GM23248 (cell line): ENCODE measurements at regions not wholly inside any gene's neighbourhood (a gene's known extent, or its start where the extent isn't known, plus 50 kb on each side); places are given as distances from the start of the nearest gene placed in this dataset.

Source experiments
- DNase-seq: peaks from one replicate; pipeline ENCODE4 v3.0.0-alpha.2; 2015
- H2AFZ ChIP-seq: fragments of 200-600 bp; sonication (generic); 2 replicates; pipeline ENCODE4 v1.6.1; 2016; ENCODE audit warnings: antibody characterized with exemption
- H3F3A ChIP-seq: fragments of 200-600 bp; sonication (generic); 2 replicates; pipeline ENCODE4 v1.6.1; 2016; ENCODE audit warnings: mild to moderate bottlenecking, antibody characterized with exemption, mixed run types; ENCODE audit not compliant: insufficient read depth
- H3K27ac ChIP-seq: fragments of 200-600 bp; sonication (generic); 2 replicates; pipeline ENCODE4 v1.5.1; 2016; ENCODE audit warnings: mild to moderate bottlenecking
- H3K27me3 ChIP-seq: fragments of 200-600 bp; sonication (generic); replicated peaks from 2 replicates; pipeline ENCODE4 v1.6.1; 2016; ENCODE audit warnings: mild to moderate bottlenecking; ENCODE audit not compliant: insufficient read depth
- H3K36me3 ChIP-seq: fragments of 200-600 bp; sonication (generic); 2 replicates; pipeline ENCODE4 v1.6.1; 2016; ENCODE audit warnings: low read depth, mild to moderate bottlenecking
- H3K4me1 ChIP-seq: fragments of 200-600 bp; sonication (generic); 2 replicates; pipeline ENCODE4 v1.6.1; 2016; ENCODE audit warnings: mild to moderate bottlenecking; ENCODE audit not compliant: insufficient read depth
- H3K4me2 ChIP-seq: fragments of 200-600 bp; sonication (generic); one replicate; pipeline ENCODE4 v1.6.1; 2016; ENCODE audit warnings: mild to moderate bottlenecking; ENCODE audit not compliant: unreplicated experiment
- H3K4me3 ChIP-seq: fragments of 200-600 bp; sonication (generic); 2 replicates; pipeline ENCODE4 v1.5.1; 2016; ENCODE audit warnings: mild to moderate bottlenecking
- H3K79me2 ChIP-seq: fragments of 200-600 bp; sonication (generic); 2 replicates; pipeline ENCODE4 v1.6.1; 2016; ENCODE audit warnings: mild to moderate bottlenecking; ENCODE audit not compliant: insufficient read depth
- H3K9ac ChIP-seq: fragments of 200-600 bp; sonication (generic); 2 replicates; pipeline ENCODE4 v1.6.1; 2016; ENCODE audit warnings: mild to moderate bottlenecking
- H3K9me2 ChIP-seq: fragments of 200-600 bp; sonication (generic); 2 replicates; pipeline ENCODE4 v1.6.1; 2016; ENCODE audit warnings: mixed run types, mild to moderate bottlenecking, moderate library complexity; ENCODE audit not compliant: insufficient read depth
- H3K9me3 ChIP-seq: fragments of 200-600 bp; sonication (generic); one replicate; pipeline ENCODE4 v1.6.1; 2017; ENCODE audit warnings: low read depth
- H4K20me1 ChIP-seq: fragments of 200-600 bp; sonication (generic); 2 replicates; pipeline ENCODE4 v1.6.0; 2016; ENCODE audit not compliant: insufficient read depth
- EZH2 ChIP-seq: fragments of 200-600 bp; sonication (generic); IDR thresholded peaks from 2 replicates; pipeline ENCODE4 v1.6.1; 2018; ENCODE audit warnings: antibody characterized with exemption, mild to moderate bottlenecking; ENCODE audit not compliant: insufficient read depth, poor library complexity, severe bottlenecking
- EZH2phosphoT487 ChIP-seq: fragments of 200-600 bp; sonication (generic); IDR thresholded peaks from 2 replicates; pipeline ENCODE4 v1.6.1; 2018; ENCODE audit warnings: antibody characterized with exemption, moderate library complexity, mild to moderate bottlenecking, low read depth; ENCODE audit not compliant: insufficient read depth
- WGBS, 2 experiments: methylation state at CpG; one replicate each; pipeline ENCODE4 v1.1.6; 2015 to 2017; ENCODE audit warnings: low lambda C conversion rate in 2 of 2, low coverage in 1 of 2; ENCODE audit errors: missing lambda C conversion rate in 2 of 2; 5-methylcytosine and 5-hydroxymethylcytosine counted together
- in situ Hi-C: fragments of 300-500 bp; cut with MboI; formaldehyde crosslinking; loops from 2 replicates; pipeline ENCODE4 v1.15.0; 2020

GRCh38 chr4:8737601-8738279, 133.9 kb downstream of the HMX1 start:
- Histone ChIP-seq H3K27ac (no peak overlapping the region), H3K4me1 (no peaks in the 10 kb centered on the region), H3K9ac (no peak overlapping the region), H3K36me3 (no peaks in the 10 kb centered on the region), H3K4me2 (no peak overlapping the region), H4K20me1 (no peaks in the 10 kb centered on the region), H3K79me2 (no peaks in the 10 kb centered on the region), H2AFZ (no peak overlapping the region), H3K4me3 (no peak overlapping the region), H3K9me2 (no peaks in the 10 kb centered on the region), H3K9me3 (no peaks in the 10 kb centered on the region), H3F3A (no peaks in the 10 kb centered on the region), H3K27me3 (no peaks in the 10 kb centered on the region)
- in situ Hi-C loops, result no loop called here
- no peak for TF ChIP-seq EZH2phosphoT487
- no peak for TF ChIP-seq EZH2
- DNase-seq, result no peak
- WGBS, 2 experiments, result 60 to 63% methylated on average over 23 of the region's 23 CpGs

- Histone ChIP-seq H3K4me1 (no peaks in the 10 kb centered on the region), H3K9ac (no peak overlapping the region), H4K20me1 (no peaks in the 10 kb centered on the region), H3K9me3 (no peaks in the 10 kb centered on the region), H3K27me3 (no peaks in the 10 kb centered on the region), H3K4me2 (no peak overlapping the region), H3F3A (no peaks in the 10 kb centered on the region), H3K79me2 (no peaks in the 10 kb centered on the region), H3K27ac (no peak overlapping the region), H3K36me3 (no peaks in the 10 kb centered on the region), H3K4me3 (no peak overlapping the region), H3K9me2 (no peaks in the 10 kb centered on the region), H2AFZ (no peak overlapping the region)
- TF ChIP-seq EZH2phosphoT487 (no peak), EZH2 (no peak)
- 59 to 61% methylated on average over 11 of the region's 11 CpGs for WGBS, 2 experiments
- DNase-seq, result no peak
- in situ Hi-C loops, result no loop called here
These were observed 134.6 kb downstream of the HMX1 start for GRCh38 chr4:8737075-8737474.

- in situ Hi-C loops, result no loop called here
- no peak overlapping the region for H3K9ac ChIP-seq
- no peaks in the 10 kb centered on the region for H3K9me3 ChIP-seq
- H3F3A ChIP-seq, result no peaks in the 10 kb centered on the region
- no peak overlapping the region for H3K4me2 ChIP-seq
- TF ChIP-seq EZH2 (no peak), EZH2phosphoT487 (no peak)
- H3K4me3 ChIP-seq, result no peak overlapping the region
- no peak for DNase-seq
- WGBS, 2 experiments, result 40 to 47% methylated on average over 18 of the region's 18 CpGs
- no peaks in the 10 kb centered on the region for H4K20me1 ChIP-seq
- H3K4me1 ChIP-seq, result no peaks in the 10 kb centered on the region
- no peaks in the 10 kb centered on the region for H3K27me3 ChIP-seq
- H3K9me2 ChIP-seq, result no peaks in the 10 kb centered on the region
- H3K79me2 ChIP-seq, result no peaks in the 10 kb centered on the region
- no peak overlapping the region for H3K27ac ChIP-seq
- H2AFZ ChIP-seq, result no peak overlapping the region
- H3K36me3 ChIP-seq, result no peaks in the 10 kb centered on the region
These were observed 135.4 kb downstream of the HMX1 start for GRCh38 chr4:8736090-8736825.

GRCh38 chr4:8735236-8736089, 136.2 kb downstream of the HMX1 start:
- no peak overlapping the region for H2AFZ ChIP-seq
- DNase-seq, result no peak
- no peaks in the 10 kb centered on the region for H3K9me3 ChIP-seq
- H3K4me3 ChIP-seq, result no peak overlapping the region
- H3K27me3 ChIP-seq, result no peaks in the 10 kb centered on the region
- H3K4me1 ChIP-seq, result no peaks in the 10 kb centered on the region
- H3K36me3 ChIP-seq, result no peaks in the 10 kb centered on the region
- H3K9me2 ChIP-seq, result no peaks in the 10 kb centered on the region
- in situ Hi-C loops, result no loop called here
- H3K4me2 ChIP-seq, result no peak overlapping the region
- TF ChIP-seq EZH2phosphoT487 (no peak), EZH2 (no peak)
- H3K27ac ChIP-seq, result no peak overlapping the region
- 27 to 33% methylated on average over 11 to 14 of the region's 14 CpGs for WGBS, 2 experiments
- no peaks in the 10 kb centered on the region for H4K20me1 ChIP-seq
- H3K9ac ChIP-seq, result no peak overlapping the region
- H3K79me2 ChIP-seq, result no peaks in the 10 kb centered on the region
- no peaks in the 10 kb centered on the region for H3F3A ChIP-seq
